NCI-H2171 (cell line): ENCODE measurements at regions not wholly inside any gene's neighbourhood (a gene's known extent, or its start where the extent isn't known, plus 50 kb on each side); places are given as distances from the start of the nearest gene placed in this dataset.

ENCODE experiments used
- DNase-seq: peaks from one replicate; lab custom pipeline; 2025; lab: John Stamatoyannopoulos, UW

DNA sequence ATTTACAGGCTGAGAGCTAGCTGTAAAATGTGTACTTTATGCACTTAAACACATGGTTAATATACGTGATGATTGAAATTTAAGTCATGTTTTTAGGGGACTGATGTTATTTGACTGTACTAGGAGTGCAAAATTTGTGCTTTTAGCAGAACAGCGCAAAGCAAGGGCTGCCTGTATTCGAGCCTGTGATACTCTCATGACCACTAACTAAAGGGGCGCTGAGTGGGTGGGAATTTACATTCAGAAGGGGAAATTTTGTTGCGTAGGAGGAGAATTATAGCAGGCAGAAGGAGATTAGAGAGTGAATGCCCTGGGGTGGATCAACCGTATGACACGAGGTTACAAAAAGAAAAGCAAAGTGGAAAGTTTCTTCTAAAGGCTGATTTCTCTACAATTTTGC is 271.8 kb upstream of the HTR2A start:
- DNase-seq, result no peak

DNA sequence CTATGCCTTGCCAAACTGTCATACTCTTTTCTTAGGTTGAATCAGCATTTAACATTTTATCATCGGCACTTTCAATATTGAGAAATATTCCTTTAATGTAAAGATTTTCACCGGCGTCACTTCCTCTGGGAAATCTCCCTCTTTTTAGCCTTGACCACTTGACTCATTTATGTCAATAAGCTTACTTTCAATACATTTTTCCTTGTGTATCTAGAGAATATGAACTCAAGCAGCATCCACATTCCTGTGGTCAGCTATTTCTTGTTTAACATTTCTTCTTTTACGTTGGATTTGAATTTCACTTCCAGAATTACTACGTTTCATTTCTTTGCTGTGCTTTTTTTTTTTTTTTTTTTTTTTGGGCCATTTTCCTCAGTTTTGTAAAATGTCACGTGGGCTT is 271.2 kb upstream of the HTR2A start:
- no peak for DNase-seq

DNA sequence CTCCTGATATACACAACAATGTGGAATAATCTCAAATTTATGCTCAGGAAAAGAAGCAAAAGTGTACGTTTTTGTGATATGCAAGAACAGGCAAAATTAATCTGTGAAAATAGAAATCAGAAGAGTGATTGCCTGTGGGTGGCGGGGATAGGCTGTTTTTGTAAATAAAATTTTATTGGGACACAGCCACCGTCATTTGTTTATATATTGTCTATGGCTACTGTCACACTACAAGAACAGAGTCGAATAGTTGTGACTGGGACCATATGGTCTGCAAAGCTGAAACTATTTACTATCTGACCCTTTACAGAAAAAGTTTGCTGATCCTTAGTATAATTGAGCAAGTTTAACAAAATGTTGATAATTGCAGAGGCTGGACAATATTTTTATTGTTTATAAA is 269.5 kb upstream of the HTR2A start:
- DNase-seq, result no peak

DNA sequence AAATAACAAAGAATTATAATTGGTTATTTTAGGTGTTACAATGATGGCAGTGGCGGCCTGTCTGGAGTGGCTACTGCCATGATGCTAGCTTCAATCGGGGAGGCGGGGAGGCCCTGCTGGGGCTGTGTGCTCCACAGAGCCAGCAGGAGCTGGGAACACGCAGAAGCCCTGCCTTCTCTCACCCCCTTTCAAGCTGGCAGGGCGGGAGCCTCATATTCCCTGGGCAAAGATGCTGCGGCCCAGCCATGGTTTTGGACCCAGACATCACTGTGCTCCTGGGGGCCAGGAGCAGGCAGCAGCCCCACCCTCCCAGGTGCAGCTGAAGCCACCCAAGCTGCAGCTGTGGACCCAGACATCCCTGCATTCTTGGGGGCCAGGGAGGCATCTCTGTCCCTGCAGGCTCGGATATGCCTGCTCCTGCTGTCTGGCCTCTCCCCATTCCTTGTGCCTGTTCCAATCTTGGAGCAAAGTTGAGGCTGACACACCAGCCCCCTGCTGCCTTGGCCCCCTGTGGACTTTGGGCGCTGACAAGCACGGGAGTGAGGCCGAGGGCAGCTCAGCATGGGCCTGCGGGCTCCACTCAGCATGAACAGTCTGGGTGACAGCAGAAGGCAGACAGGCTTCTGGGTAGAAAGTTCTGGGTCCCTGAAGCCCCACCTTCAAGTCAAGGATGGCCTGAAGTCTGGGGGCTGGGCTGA is 263.1 kb upstream of the HTR2A start:
- DNase-seq, result no peak

DNA sequence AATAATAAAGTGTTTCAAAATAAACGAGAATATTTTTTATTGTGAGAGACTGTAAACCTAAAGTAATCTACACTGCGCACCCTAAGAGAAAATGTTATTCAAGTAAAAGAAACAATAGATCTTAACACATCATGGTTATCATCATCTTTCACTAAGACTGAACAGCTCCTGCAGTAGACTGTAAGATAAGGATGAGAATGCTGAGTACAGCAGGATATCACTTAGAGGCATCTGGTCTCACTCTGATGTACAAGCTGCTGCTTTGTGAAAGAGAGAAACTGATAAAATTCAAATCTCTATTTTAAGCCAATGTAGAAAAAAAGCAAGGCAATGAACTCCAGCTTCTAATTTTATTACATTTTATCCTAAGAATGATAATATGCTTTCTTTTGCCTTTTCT is 261.7 kb upstream of the HTR2A start:
- DNase-seq, result no peak

DNA sequence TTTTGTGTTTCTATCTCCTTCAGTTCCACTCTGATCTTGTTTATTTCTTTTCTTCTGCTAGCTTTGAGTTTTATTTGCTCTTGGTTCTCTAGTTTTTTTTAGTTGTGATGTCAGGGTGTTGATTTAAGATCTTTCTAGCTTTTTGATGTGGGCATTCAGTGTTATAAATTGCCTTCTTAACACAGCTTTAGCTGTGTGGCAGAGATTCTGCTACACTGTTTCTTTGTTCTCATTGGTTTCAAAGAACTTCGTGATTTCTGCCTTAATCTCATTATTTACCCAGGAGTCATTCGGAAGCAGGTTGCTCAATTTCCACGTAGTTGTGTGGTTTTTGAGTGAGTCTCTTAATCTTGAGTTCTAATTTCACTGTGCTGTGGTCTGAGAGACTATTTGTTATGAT is 251.7 kb upstream of the HTR2A start:
- no peak for DNase-seq

DNA sequence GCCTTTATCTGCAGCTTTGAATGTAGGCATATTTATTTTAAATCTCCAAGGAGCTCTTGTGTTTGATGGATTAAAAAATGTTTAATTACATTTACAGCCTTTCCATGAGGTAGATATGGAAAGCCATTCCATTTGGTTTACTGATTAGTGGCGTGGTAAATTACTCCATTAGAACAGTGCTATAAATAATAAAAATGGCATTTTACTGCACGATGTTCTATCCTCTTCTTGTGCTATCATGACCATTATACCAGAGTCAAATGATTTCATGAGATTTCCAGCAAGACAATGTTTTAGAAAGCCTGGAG is 250.9 kb upstream of the HTR2A start:
- no peak for DNase-seq

DNA sequence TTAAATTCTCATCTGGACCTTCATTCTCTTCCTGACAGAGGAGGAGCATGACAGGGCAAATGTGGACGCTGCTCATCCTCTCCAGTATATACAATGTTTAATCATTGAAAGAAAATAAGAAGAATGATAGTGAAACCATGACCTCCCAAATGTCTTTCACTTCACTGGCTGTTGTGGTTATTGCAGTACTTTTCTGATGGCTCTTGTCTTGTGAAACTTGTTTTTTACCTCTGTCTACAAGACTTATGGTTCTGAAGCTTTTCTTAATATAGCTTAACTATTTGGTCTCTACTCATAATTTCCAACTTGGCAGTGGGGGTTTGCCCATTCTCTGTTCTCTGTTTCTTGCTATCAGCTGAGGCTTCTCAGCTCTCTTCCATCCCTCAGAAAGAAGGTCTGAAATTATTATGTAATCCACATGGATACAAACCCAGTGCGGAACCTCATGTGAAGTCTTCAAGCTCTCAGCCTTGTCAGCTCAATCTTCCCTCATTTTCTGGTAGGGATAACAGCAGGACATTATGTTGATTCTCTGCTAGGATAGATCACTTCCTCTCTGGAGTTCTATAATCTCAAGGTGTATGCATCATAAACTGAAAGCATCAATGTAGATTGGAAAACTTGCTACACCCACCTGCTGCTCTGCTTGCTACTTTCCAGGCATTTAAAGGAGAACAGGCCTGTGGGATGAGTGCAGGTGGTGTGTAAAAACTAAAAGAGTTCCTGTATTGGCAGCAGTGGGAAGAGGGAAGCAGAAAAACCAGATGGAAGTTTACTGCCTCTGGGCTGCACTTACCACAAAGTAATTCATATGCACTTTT is 250.3 kb upstream of the HTR2A start:
- no peak for DNase-seq

DNA sequence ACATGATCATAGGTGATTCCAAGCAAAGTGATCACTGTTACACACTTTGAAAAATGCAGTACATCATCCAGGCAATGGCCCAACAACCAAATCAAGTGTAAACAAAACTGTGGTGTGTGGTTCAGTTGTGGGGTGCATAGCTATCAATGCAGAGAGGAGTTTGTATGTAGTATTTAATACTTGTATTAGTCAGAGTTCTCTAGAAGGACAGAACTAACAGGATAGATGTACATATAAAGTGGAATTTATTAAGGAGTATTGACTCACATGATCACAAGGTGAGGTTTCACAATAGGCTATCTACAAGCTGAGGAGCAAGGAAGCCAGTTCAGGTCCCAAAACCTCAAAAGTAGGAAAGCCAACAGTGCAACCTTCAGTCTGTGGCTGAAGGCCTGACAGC is 249.3 kb upstream of the HTR2A start:
- DNase-seq, result no peak

DNA sequence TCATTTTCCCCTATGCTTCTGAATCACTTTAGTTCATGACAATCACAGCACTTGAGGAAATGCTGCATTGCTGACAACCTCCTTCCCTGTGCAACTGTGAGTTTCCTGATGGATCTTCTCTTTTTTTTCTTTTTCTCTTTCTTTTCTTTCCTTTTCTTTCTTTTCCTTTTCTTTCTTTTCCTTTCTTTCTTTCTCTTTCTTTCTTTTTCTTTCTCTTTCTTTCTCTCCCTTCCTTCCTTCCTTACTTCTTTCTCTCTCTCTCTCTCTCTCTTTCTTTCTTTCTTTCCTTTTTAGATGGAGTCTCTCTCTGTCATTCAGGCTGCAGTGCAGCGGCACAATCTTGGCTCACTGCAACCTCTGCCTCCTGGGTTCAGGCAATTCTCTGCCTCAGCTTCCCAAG is 247.9 kb upstream of the HTR2A start:
- no peak for DNase-seq

DNA sequence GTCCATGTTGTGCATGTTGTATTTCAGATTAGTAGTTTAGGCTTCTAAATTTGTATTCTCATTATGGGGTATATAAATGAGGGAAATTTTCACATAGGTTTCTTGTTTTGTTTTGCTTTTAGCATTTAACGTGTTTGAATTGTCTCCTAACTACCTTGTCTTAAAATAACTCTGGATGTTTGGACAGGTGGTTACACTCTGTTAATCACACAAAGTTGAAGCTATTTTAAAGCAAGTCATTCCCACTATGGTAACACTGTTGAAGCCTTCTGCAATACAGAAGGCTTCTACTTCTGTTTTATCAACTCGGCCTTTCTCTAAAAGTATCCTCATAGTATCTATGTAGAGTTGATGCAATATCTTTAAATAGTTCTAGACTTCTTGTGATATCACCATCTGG is 245.3 kb upstream of the HTR2A start:
- DNase-seq, result no peak

DNA sequence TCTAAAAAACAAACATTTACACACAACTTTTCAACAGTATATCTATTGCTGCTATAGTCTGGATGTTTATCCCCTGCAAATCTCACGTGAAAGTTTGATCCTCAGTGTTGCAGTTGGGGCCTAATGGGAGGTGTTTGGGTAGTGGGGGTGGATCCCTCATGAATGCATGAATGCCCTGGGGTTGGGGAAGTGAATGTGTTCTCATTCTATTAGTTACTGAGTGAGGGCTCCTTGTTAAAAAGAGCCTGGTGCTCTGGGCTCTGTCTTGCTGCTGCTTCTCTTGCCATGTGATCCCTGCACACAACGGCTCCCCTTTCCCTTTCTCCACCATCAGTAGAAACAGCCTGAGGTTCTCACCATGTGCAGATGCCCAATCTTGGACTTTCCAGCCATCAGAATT is 242.7 kb upstream of the HTR2A start:
- no peak for DNase-seq

DNA sequence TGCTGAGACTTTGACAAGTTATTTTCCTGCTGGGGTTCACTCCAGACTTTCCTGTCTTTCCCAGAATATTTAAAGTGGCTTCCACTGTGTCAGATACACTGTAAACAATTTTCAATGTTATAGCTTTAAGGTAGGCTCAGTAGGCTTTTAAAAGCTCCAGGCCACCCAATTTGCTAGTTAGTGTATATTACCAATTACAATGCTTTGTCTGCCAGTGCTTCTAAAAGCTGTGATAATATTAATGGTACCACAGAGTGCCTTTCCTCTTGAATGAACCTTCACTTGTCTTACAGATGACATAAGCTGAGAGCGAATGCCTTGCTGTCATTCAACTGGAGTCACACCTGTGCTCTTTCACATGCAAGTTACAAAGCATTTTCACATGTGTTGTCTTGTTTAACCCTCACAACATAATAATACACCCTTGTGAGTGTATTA is 239.7 kb upstream of the HTR2A start:
- no peak for DNase-seq

DNA sequence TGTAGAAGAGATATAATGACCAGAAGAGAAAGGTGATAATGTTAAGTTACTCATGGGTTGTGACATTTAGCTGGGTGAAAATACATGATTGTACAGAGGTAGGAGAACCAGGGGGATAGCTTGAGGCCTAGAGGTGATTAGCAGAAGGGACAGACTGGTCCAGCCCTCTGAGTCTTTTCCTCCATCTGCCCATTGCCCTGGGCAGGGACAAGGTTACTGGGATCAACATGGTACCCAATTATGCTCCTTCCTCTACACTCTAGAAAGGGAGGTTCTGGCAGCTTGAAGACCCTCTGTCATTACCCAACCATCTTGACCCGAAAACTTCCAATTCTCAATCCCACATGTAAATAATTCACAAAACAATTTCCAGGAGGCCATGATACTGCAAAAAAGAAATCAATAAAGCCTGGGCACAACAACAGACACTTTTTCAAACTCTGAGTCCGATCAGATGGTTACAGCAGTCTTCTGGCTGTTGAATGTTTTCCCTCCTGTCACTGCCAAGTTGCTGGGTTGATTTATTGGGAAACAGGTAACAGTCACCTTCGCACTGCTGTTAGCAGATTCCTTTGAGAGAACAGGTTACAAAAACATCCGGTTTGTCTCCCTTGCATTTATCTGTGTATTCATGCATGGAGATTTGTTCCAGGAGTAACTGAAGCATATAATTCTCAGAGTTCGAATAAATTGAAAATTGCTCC is 239.1 kb upstream of the HTR2A start:
- DNase-seq, result no peak

DNA sequence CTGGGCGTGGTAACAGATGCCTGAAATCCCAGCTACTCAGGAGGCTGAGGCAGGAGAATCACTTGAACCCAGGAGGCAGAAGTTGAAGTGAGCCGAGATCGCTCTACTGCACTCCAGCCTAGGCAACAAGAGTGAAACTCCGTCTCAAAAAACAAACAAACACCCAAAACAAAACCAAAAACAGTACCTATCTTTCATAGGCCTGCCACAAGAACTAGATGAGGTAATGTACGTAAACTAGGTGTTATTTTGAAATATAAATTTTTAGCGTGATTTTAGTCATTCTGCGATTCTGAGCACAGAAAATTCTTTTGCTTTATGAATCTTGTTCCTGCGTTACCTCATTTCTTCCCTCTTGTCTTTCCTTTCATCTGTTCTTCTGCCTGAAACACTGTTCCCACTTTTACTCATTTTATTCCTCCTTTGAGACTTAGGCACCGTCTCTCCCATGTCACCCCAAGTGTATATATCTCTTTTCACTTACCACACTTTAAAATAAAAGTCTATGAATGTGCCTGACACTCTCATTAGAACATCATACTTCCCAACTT is 238.2 kb upstream of the HTR2A start:
- DNase-seq, result no peak

DNA sequence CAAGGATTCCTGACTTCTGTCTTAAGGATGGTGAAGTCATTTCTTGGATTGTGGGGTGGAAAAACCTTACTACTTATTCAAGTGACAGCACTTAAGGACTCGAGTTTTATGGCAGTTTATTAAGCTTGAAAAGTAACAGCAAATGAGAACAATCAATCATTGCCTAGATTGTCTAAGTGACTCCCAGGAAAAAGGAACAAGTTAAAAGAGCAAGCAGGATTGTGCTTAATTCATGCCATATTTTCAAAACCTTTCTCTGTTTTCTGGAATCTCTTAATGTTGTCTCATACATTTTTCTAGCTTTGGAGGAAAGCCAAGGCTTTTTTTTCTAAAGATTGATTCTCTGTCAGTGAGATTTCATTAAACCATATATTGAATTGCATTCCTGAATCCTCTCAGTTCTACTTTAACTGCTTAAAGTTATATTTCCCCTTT is 236.2 kb upstream of the HTR2A start:
- DNase-seq, result no peak

DNA sequence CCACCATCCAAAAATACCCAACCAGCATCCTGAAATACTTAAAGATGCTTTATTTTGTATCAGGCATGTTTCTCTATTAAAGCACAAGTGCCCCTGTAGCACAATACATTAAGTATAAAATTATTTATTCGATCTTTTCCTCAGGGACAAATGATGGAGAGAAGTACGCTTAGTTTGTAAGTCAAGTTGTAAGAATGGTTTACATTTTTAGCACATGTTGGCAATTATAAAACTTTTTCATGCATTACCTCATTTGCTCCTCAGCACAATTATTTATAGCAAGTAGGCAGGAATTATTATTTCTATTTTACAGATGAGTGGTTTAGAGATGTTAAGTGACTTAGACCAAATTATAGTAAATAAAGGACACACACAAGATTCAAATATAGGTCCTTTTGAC is 232.6 kb upstream of the HTR2A start:
- DNase-seq, result no peak

DNA sequence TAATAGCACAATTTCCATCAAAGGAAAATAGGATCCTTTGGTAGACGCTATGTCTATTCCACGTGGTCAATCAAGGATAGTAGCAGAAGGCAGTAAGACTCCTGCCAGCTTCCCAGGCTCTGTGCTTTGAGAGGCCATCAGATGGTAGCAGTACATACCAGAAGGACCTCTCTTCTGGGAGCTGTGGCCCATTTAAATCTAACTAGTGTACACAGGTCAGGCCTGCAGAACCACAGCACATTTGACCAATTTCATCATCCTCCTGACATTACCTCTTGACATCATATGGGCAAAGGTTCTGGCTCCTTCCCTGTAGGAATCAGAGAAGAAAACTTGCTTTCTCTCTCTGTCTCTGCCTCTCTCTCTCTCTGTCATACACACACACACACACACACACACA is 229.6 kb upstream of the HTR2A start:
- no peak for DNase-seq

DNA sequence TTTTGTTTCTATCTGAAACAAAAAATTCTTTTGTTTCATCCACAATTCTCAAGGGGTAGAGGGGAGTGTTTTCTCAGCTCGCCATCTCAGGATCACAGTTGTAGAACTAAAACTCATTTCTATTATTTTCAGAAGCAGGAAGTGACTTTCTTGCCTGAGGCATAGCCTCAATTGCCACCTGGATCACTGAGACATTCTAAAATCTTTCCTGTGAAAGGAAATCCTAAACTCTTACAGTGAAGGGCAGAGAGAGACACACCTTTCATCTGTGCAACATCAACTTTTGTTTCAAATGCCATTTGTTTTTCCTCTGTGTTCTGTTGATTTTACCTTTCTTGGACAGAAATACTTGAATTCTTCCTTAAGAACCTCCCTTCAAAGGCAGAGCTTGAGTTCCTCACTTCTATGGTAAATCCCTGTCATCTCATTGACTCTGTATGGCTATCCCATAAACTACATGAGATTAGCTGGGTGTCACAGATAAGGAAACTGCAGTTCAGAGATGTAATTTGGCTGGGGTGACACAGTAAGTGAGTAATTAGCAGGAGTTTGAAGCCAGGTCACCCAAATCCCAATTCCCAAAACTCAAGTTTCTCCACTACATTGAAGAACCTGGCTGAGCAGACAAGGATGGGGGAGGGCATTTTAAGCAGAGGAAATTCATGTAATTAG is 224.4 kb upstream of the HTR2A start:
- DNase-seq, result no peak

DNA sequence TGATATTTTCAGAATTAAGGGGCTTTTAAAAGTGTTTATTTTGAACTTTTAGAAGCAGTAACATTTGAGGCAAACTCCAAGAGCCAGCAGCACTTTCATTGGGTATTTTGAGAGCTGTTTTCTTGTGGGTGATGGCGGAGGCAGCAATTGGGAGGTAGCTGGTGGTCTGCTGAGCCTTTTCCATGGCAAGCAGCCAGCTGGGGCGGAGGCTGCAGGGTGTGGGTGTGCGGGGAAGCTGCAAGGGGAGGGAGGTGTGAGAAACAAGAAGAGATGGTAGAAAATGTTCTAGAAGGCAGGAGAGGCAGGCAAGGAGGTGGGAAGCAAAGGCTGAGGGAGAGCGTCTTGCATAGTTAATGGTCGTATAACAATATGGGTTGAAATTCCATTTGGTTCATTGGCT is 223.4 kb upstream of the HTR2A start:
- DNase-seq, result no peak

DNA sequence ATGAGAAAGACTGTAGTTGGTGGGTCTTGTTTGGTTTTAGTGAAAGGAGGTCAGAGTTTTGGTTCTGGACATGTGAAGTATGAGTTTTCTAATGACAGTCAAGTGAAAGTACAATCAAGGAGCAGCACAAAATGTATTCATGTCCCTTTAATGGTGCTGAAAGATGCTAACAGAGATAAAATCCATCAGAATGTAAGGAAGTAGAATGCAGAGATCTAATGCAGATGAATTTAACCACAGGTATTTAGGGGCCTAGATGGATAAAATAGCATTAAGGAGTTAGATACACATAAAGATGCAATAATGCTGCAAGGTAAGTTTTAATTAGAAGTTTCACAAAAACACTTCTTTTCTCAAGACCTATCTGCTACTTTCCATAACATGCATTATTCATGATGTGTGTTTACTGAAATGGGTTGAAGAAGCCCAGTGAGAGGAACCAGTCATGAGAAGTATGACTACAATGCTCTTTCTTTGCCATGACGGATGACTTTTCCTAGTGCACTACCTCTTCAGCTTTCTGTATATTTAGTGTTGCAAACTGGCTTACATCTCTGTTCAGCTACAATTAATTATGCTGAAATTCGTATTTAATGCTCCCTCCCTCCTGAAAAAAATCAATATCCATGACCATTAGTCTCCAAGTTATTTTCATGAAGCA is 222.9 kb upstream of the HTR2A start:
- no peak for DNase-seq

DNA sequence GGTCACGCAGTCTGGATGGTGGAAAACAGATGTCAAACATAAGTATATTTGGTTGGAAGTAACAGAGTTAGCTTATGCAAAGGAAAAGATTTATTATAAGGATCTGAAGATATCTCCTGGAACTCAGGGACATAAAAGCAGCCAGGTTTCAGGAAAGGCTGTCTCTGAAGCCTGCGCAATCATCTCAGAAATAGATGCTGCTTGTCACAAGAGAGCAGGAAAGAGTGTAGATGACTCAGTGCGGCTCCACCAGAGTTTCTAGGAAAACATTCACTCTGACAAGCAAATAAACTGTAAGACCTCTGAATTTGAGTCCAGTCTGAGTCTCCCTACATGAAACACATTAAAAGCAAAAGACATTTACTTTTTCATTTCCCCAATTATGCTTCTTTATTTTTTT is 220.4 kb upstream of the HTR2A start:
- DNase-seq, result no peak
